ENCODE measurements at regions not wholly inside any gene's neighbourhood (a gene's known extent, or its start where the extent isn't known, plus 50 kb on each side); places are given as distances from the start of the nearest gene placed in this dataset.

GRCh38 chr3:44030687-44031305 lies 210.9 kb upstream of the TOPAZ1 start:
- TF ChIP-seq CTCF (IDR thresholded peaks at IDR 0.05 in 2 of 3, conservative IDR thresholded peaks at IDR 0.05 in 1 of 3; ENCODE audit: control insufficient read depth in 2 of 3, extremely low read depth in 1 of 3, insufficient read depth in 1 of 3, low read depth in 3 of 3, low read length in 3 of 3) = no peak
- TF ChIP-seq POLR2A (IDR thresholded peaks at IDR 0.05; ENCODE audit: low read depth, low read length) = no peak
- TF ChIP-seq POLR2AphosphoS5 (IDR thresholded peaks at IDR 0.05; ENCODE audit: low read length) = peak; percentile 49; the same call in 1 of the 2 replicates
- TF ChIP-seq ATF3 (IDR thresholded peaks at IDR 0.05; ENCODE audit: borderline replicate concordance, extremely low read depth, low read depth, low read length) = no peak
